HG03460 (cell line): ENCODE measurements at regions not wholly inside any gene's neighbourhood (a gene's known extent, or its start where the extent isn't known, plus 50 kb on each side); places are given as distances from the start of the nearest gene placed in this dataset.
"Not testable (repeated sequence)": the region's sequence is repeated elsewhere in the genome, so short reads cannot be mapped to it uniquely, and the experiment has no call there.

Experiments
- ATAC-seq: cut with Tn5 transposase; IDR thresholded peaks from one replicate; pipeline ENCODE4 v1.9.1; 2021; ENCODE audit not compliant: unreplicated experiment

DNA sequence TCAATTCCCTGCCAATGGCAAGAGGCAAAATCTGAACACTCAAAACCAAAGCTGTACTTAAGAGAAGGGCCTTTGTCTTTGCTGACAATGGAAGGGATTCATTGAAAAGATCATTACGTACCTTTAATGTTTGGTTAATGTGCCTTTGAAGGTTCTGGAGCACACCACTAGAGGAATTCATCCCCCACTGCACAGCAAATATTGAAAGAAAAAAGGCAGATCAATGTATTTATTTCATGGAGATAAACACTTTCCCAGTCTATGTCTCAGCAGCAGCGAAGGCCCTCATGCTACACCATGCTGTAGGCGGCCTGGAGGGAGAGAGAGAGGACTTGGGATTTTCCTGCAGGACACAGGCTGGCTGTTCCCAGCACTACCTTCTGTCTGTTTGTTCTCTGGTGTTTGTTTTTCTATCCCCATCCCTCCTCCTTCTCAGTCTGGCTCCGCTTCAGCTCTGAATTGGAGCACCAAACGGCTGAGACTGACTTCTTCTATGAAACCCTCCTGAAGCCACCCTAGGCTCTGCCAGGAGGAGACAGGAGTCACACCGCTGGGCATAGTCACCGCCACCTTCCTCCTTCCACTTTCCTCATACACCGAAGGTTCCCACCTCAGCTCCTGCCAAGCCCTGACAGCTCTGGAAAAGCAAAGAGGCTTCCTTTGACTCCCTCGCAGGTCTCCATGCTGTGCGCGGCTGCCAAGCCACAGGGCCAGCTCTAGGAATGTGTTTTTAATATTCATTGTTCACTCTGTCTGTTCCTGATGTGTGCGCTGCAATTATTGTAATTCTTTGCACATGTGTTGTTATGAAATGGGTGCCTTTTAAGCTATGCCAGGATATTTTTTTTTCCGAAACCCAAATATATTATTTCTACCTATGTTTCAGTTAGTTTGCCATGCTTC is 301.5 kb downstream of the FZD1 start:
- no peak for ATAC-seq

GRCh38 chr7:91566402-91566732 is 302.1 kb downstream of the FZD1 start:
- no peak for ATAC-seq

DNA sequence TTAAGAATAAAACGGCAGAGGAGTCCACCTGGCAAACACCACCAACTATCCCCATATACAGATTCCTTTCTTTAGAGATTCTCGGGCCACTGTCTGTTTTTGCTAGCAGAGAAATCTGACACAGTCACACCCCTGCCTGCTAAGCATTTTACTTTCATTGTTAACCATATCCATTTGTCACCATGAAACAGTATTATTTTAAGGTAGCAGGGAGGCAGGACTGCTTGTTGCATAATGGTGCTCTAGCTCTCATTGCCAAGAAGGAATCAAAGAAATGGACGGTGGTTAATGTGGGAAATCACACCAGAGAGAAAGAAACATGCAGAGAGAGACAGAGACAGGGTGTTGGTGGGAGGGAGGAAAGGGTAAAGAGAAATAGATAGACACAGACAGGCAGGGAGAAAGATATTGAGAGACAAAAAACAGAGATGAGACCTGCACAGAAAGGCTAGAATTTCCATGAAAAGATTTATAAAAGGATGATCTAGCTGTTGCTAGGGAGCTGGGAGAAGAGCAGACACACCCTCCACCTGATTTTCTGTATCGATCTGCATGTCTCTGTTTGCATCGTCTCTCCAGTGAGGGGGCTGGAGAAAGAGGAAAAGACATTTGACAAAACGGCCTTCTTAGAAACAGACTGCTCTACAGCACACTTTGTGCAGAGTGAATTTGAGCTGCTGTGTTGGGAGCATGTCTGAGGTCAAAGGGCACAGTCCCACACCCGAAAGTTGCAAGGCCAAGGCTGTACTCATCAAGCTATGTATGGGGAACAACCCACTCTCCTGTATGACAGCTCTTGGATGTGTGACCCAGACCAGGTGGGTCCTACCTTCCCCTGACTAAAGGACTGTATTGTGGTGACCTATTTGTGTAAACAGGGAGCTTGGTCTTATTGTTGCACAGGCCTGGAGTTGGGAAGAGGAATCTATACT is 303.1 kb downstream of the FZD1 start:
- no peak for ATAC-seq

- ATAC-seq: no peak
Observed at GRCh38 chr7:91568138-91568537, 303.9 kb downstream of the FZD1 start.

- no peak for ATAC-seq
Observed at GRCh38 chr7:91569728-91570457, 305.7 kb downstream of the FZD1 start.

- no peak for ATAC-seq
Observed at GRCh38 chr7:91570560-91570959, 306.3 kb downstream of the FZD1 start.

- ATAC-seq: no peak
Observed at GRCh38 chr7:91571601-91572000, 307.4 kb downstream of the FZD1 start.

GRCh38 chr7:91573405-91573804 is 307.1 kb downstream of the MTERF1 start:
- no peak for ATAC-seq

DNA sequence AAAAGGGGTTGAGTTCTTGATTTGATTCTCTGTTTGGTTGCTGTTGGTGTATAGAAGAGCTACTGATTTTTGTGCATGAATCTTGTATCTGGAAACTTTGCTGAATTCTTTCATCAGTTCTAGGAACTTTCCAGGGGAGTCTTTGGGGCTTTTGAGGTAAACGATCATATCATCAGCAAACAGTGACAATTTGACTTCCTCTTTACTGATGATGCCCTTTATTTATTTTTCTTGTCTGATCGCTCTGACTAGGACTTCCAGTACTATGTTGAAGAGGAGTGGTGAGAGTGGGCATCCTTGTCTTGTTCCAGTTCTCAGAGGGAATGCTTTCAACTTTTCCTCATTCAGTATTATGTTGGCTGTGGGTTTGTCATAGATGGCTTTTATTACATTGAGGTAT is 304.0 kb downstream of the MTERF1 start:
- not testable (repeated sequence) for ATAC-seq

DNA sequence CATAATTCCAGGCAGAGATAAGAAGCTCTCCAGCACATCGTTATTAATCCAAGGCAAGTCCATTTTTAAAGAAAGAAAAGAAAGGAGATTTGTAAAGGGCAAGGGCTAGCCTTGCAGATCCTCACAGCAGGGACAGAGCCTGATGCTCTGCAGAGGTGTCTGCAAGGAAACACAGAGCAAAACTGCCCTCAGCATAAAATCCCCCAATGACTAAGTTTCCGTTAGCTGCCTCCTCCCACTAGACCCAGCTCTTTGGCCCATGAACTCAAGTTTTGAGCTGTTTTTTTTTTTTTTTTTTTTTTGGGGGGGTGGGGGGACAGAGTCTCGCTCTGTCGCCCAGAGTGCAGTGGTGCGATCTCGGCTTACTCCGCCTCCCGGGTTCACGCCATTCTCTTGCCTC is 300.7 kb downstream of the MTERF1 start:
- no peak for ATAC-seq

DNA sequence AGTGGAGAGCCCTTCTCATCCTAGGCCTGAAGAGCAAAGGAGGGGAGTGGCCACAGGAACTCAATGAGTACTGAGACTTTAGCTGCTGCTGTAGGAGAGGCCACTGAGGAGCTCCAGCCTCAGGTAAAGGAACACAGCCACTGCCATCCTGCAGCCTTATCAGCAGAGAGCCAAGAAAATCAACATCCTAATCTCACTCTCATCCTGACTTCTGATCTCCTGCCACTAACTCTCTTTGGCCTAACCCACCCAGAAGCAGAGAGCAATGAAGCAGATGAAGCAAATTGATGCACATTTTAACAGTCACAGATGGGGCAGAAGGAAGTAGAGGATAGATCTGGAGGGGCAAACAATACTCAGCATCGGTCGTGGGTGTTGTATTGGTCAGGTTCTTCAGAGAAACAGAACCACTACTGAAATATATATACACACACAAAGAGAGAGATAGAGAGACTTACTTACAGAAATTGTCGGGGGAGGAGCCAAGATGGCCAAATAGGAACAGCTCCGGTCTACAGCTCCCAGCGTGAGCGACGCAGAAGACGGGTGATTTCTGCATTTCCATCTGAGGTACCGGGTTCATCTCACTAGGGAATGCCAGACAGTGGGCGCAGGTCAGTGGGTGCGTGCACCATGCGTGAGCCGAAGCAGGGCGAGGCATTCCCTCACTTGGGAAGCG is 297.6 kb downstream of the MTERF1 start:
- no peak for ATAC-seq

DNA sequence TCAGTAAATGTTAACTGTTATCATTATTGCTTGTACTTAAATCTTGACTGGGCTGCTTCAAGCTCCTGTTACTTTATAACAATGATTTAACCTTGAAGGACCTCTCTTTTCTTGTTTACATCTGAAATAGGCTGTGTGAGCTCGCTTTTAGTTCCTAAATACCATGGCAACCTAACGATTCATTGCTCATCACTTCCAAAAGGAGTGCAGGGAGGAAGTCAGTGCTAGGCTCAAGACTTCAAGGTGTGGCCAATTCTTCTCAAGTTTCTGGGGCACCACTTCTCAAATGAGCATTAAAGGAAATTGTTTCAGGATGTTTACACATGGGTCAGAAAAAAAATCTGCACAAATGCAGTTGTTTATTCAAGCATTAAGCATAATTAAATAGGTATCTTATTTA is 284.2 kb downstream of the MTERF1 start:
- no peak for ATAC-seq

DNA sequence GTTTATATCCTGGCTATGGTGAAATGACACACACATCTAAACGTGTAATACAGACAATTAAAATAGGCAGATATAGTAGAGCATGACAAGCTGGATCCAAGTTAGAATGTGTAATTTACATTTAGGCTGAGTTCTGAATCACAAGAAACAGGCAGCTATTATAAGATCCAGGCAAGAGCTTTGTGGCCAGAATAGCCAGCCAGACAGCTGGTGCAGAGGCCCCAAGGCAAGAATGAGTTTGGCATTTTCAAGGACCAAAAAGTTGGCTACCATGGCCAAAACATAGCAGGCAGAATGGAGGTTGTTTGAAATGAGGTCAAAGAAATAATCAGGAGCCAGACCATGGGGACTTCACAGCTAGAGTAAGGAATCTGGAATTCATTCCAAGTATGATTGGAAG is 281.7 kb downstream of the MTERF1 start:
- ATAC-seq: no peak

- ATAC-seq: no peak
Observed at GRCh38 chr7:91600112-91600511, 280.4 kb downstream of the MTERF1 start.

DNA sequence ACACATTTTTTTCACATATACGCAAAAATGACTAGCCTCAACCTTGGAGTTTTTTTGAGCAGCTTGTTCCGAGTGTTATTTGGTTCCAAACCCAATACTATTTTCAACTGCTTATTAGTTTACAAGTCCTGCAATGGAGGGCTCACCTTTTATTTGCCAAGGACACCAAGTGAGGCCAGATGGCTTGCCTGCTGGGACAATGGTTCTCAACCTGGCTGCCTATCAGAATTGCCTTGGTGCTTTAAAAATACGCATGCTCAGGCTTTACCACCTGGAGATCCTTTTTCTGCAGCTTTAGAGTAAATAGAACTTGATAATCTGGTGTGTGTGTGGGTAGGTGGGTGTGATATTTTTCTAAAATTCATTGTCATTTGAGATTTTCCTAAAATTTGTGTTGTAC is 276.8 kb downstream of the MTERF1 start:
- no peak for ATAC-seq

DNA sequence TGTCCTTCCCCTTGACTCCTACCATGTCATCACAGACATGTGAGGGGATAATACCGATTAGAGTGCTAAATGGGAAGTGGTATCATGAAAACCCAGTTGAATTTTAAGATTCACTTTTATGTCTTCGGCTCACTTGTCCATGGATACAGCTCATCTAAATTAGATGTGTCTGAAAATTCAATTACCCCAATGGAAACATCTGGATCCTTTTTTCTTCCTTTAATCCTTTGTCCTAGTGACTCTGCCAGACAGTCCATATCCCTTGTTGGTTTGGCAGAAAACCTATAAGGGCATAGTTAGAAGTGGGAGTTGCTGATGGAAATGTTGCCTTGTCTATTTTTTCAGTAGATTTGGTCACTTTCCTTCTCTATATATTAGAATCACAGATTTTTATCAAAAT is 271.9 kb downstream of the MTERF1 start:
- ATAC-seq: no peak

DNA sequence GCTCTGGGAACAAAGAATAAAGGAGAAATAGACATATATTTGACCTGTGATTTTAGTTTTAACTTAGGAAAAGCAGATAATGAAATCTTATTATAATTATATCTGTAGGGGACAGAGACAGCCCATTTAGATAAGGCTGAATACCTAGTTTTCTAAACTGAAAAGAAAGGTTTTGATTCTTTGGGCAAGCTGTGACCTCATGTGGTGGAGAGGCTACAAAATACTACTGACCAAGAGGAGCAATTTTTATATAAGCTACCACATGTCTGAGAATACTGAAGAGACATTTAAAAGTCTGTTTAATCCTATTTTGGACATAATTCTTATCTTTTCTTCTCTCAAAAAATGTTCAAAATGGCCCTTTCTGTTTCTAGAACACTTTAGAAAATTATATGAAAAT is 271.0 kb downstream of the MTERF1 start:
- no peak for ATAC-seq

GRCh38 chr7:91614431-91614830 is 266.1 kb downstream of the MTERF1 start:
- no peak for ATAC-seq

GRCh38 chr7:91618776-91619765 is 261.4 kb downstream of the MTERF1 start:
- no peak for ATAC-seq

DNA sequence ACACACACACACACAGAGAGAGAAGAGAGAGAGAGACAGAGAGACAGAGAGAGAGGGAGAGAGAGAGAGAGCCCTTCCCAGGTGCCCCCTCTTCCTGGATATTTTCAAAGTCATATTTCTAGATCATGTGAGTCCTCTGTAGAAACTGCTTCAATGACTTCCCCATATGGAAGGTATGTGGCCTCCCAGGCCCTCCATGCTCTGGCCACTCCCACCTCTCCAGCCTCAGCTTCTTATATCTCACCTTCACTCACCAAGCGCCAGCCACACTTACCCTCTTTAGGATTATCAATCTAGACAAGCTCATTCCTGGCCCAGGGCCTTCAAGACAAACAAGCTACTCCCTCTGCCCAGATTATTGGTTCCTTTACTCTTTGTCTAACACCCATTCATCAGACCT is 259.7 kb downstream of the MTERF1 start:
- no peak for ATAC-seq
